ENCODE measurements at regions not wholly inside any gene's neighbourhood (a gene's known extent, or its start where the extent isn't known, plus 50 kb on each side); places are given as distances from the start of the nearest gene placed in this dataset.

GRCh38 chr2:8018956-8019355 lies 662.9 kb upstream of the ID2 start:
- ATAC-seq (ENCODE audit: insufficient number of reproducible peaks, low FRiP score, low read depth) (no peak), DNase-seq (ENCODE audit: low spot score) (no peak)
- Histone ChIP-seq H3K4me1 (ENCODE audit: control insufficient read depth in 1 of 2, low read depth in 2 of 2) (peaks cover 0 to 8% of the 10 kb centered on the region in 2 donors), H3K9me3 (no peaks in the 10 kb centered on the region), H3K27ac (no peak overlapping the region), H3K36me3 (no peaks in the 10 kb centered on the region), H3K27me3 (replicated peaks; ENCODE audit: insufficient read depth) (no peaks in the 10 kb centered on the region), H3K4me3 (no peak overlapping the region)
- no peak for TF ChIP-seq CTCF (IDR thresholded peaks at IDR 0.05)

- TF ChIP-seq CTCF (IDR thresholded peaks at IDR 0.05): no peak
- Histone ChIP-seq H3K27ac (no peak overlapping the region), H3K4me3 (no peak overlapping the region), H3K36me3 (no peaks in the 10 kb centered on the region), H3K27me3 (replicated peaks; ENCODE audit: insufficient read depth) (no peaks in the 10 kb centered on the region), H3K9me3 (no peaks in the 10 kb centered on the region), H3K4me1 (ENCODE audit: control insufficient read depth in 1 of 2, low read depth in 2 of 2) (peaks cover 0 to 8% of the 10 kb centered on the region in 2 donors)
- ATAC-seq (ENCODE audit: insufficient number of reproducible peaks, low FRiP score, low read depth) (no peak), DNase-seq (ENCODE audit: low spot score) (no peak)
These were observed 661.9 kb upstream of the ID2 start for GRCh38 chr2:8019934-8020333.

GRCh38 chr2:8021921-8022320 lies 659.9 kb upstream of the ID2 start:
- peaks cover 0 to 8% of the 10 kb centered on the region in 2 donors for H3K4me1 ChIP-seq (ENCODE audit: control insufficient read depth in 1 of 2, low read depth in 2 of 2)
- H3K9me3 ChIP-seq: no peaks in the 10 kb centered on the region
- ATAC-seq (ENCODE audit: insufficient number of reproducible peaks, low FRiP score, low read depth) (no peak), DNase-seq (ENCODE audit: low spot score) (no peak)
- no peak overlapping the region for H3K4me3 ChIP-seq
- no peaks in the 10 kb centered on the region for H3K36me3 ChIP-seq
- TF ChIP-seq CTCF (IDR thresholded peaks at IDR 0.05): no peak
- H3K27ac ChIP-seq: no peak overlapping the region
- H3K27me3 ChIP-seq (replicated peaks; ENCODE audit: insufficient read depth): no peaks in the 10 kb centered on the region

GRCh38 chr2:8022908-8023640 lies 658.8 kb upstream of the ID2 start:
- Histone ChIP-seq H3K9me3 (no peaks in the 10 kb centered on the region), H3K27ac (no peak overlapping the region), H3K4me1 (ENCODE audit: control insufficient read depth in 1 of 2, low read depth in 2 of 2) (peaks cover 0 to 8% of the 10 kb centered on the region in 2 donors), H3K27me3 (replicated peaks; ENCODE audit: insufficient read depth) (no peaks in the 10 kb centered on the region), H3K4me3 (no peak overlapping the region), H3K36me3 (no peaks in the 10 kb centered on the region)
- no peak for TF ChIP-seq CTCF (IDR thresholded peaks at IDR 0.05)
- ATAC-seq (ENCODE audit: insufficient number of reproducible peaks, low FRiP score, low read depth) (no peak), DNase-seq (ENCODE audit: low spot score) (no peak)

GRCh38 chr2:8024506-8024905 lies 657.4 kb upstream of the ID2 start:
- H3K36me3 ChIP-seq: no peaks in the 10 kb centered on the region
- no peak for ATAC-seq (ENCODE audit: insufficient number of reproducible peaks, low FRiP score, low read depth)
- H3K27ac ChIP-seq: no peak overlapping the region
- no peaks in the 10 kb centered on the region for H3K27me3 ChIP-seq (replicated peaks; ENCODE audit: insufficient read depth)
- TF ChIP-seq CTCF (IDR thresholded peaks at IDR 0.05): no peak
- no peak for DNase-seq (ENCODE audit: low spot score)
- H3K4me1 ChIP-seq (ENCODE audit: control insufficient read depth in 1 of 2, low read depth in 2 of 2): peaks cover 0 to 8% of the 10 kb centered on the region in 2 donors
- H3K9me3 ChIP-seq: no peaks in the 10 kb centered on the region
- H3K4me3 ChIP-seq: no peak overlapping the region

All from thoracic aorta (tissue), 2 donors.